H1 (cell line): ENCODE measurements at regions not wholly inside any gene's neighbourhood (a gene's known extent, or its start where the extent isn't known, plus 50 kb on each side); places are given as distances from the start of the nearest gene placed in this dataset.
A peak's percentile ranks its signal among the peaks of the same experiment; 100 is the strongest.

ENCODE experiments used
- CTCF ChIA-PET: fragments of 300-600 bp; sonication (Branson Sonifier 250); formaldehyde crosslinking; loops from one replicate; lab custom pipeline; 2021; ENCODE audit not compliant: partially characterized antibody; lab: Charles Lee
- POLR2A ChIA-PET: fragments of 300-600 bp; sonication (Branson Sonifier 250); formaldehyde crosslinking; loops from one replicate; lab custom pipeline; 2021; ENCODE audit warnings: inconsistent platforms; ENCODE audit not compliant: partially characterized antibody; lab: Charles Lee
- DNase-seq, 2 experiments: peaks; one replicate each; pipeline versions ENCODE4 v3.0.0 to v3.0.0-alpha.2; 2010 to 2022; ENCODE audit warnings: low spot score in 2 of 2, low read depth in 1 of 2, mixed read lengths in 1 of 2
- FAIRE-seq: peaks from 2 replicates; lab custom pipeline; 2011; peaks lifted over from hg19 to GRCh38; lab: Jason Lieb, UNC
- H2AFZ ChIP-seq: 2 replicates; pipeline ENCODE4 v1.8.1; 2012; ENCODE audit warnings: low read length, inconsistent platforms
- H2AK5ac ChIP-seq: 2 replicates; pipeline ENCODE4 v1.6.1; 2013; ENCODE audit warnings: low read depth, low read length
- H2BK120ac ChIP-seq: replicated peaks from 2 replicates; pipeline ENCODE3; 2013; ENCODE audit warnings: low read depth, low read length, inconsistent platforms
- H2BK12ac ChIP-seq: 2 replicates; pipeline ENCODE4 v1.6.1; 2013; ENCODE audit warnings: low read depth, low read length
- H2BK15ac ChIP-seq: 2 replicates; pipeline ENCODE4 v1.6.1; 2013; ENCODE audit warnings: low read length
- H2BK20ac ChIP-seq: 2 replicates; pipeline ENCODE4 v1.6.1; 2013; ENCODE audit warnings: low read length
- H2BK5ac ChIP-seq: 2 replicates; pipeline ENCODE4 v1.6.1; 2013; ENCODE audit warnings: low read depth, low read length
- H3K14ac ChIP-seq: 2 replicates; pipeline ENCODE4 v1.6.1; 2013; ENCODE audit warnings: inconsistent platforms; ENCODE audit not compliant: insufficient read length
- H3K18ac ChIP-seq: 2 replicates; pipeline ENCODE4 v1.6.1; 2013; ENCODE audit warnings: low read length; ENCODE audit errors: extremely low read depth
- H3K23ac ChIP-seq: 2 replicates; pipeline ENCODE4 v1.6.1; 2013; ENCODE audit warnings: inconsistent platforms; ENCODE audit not compliant: insufficient read length
- H3K23me2 ChIP-seq: 2 replicates; pipeline ENCODE4 v1.6.1; 2013; ENCODE audit warnings: low read depth, low read length
- H3K27ac ChIP-seq: 2 replicates; pipeline ENCODE4 v1.6.1; 2011; ENCODE audit warnings: low read depth, low read length, inconsistent platforms
- H3K27me3 ChIP-seq, 4 experiments: replicated peaks in 1 of 4; 1 replicate in 1 of 4; 2 replicates in 3 of 4; pipeline versions ENCODE4 v1.6.1 to v1.8.1; 2011 to 2013; ENCODE audit warnings: low read length in 3 of 4, mild to moderate bottlenecking in 3 of 4, inconsistent platforms in 2 of 4, mixed read lengths in 2 of 4, moderate library complexity in 1 of 4; ENCODE audit not compliant: control insufficient read depth in 3 of 4, insufficient read depth in 3 of 4; ENCODE audit errors: extremely low read depth in 1 of 4
- H3K36me3 ChIP-seq, 4 experiments: 2 replicates each; pipeline versions ENCODE4 v1.6.1 to v1.8.1; 2011 to 2013; ENCODE audit warnings: mild to moderate bottlenecking in 4 of 4, low read length in 3 of 4, moderate library complexity in 2 of 4, control low read depth in 1 of 4, inconsistent platforms in 1 of 4; ENCODE audit not compliant: insufficient read depth in 4 of 4, control insufficient read depth in 2 of 4
- H3K4ac ChIP-seq: replicated peaks from 2 replicates; pipeline ENCODE3; 2013; ENCODE audit warnings: low read length, low read depth, mixed read lengths, inconsistent platforms; ENCODE audit not compliant: insufficient read length
- H3K4me1 ChIP-seq, 4 experiments: replicated peaks in 1 of 4; 1 replicate in 1 of 4; 2 replicates in 3 of 4; pipeline versions ENCODE4 v1.6.1 to v1.8.1; 2011 to 2013; ENCODE audit warnings: low read length in 3 of 4, inconsistent platforms in 2 of 4, mixed read lengths in 1 of 4; ENCODE audit not compliant: insufficient read depth in 4 of 4, control insufficient read depth in 3 of 4
- H3K4me2 ChIP-seq, 2 experiments: 2 replicates each; pipeline versions ENCODE4 v1.6.1 to v1.8.1; 2011 to 2013; ENCODE audit warnings: low read depth in 2 of 2, low read length in 2 of 2, control low read depth in 1 of 2, inconsistent platforms in 1 of 2, mild to moderate bottlenecking in 1 of 2; ENCODE audit not compliant: insufficient read depth in 1 of 2
- H3K4me3 ChIP-seq, 4 experiments: fragments of 200-600, 300-600 bp in 1 of 4; sonication (generic), shearing (Covaris generic), sonication (Bioruptor Twin) in 1 of 4; 2 replicates each; pipeline versions ENCODE4 v1.5.1 to v1.8.1; 2011 to 2016; ENCODE audit warnings: low read length in 4 of 4, low read depth in 3 of 4, control low read depth in 2 of 4, inconsistent platforms in 2 of 4, mild to moderate bottlenecking in 2 of 4, mixed read lengths in 1 of 4, moderate library complexity in 1 of 4; ENCODE audit not compliant: insufficient read depth in 2 of 4; ENCODE audit errors: extremely low read depth in 1 of 4
- H3K56ac ChIP-seq: replicated peaks from 2 replicates; pipeline ENCODE3; 2013; ENCODE audit warnings: low read depth, mild to moderate bottlenecking, mixed read lengths, low read length, inconsistent platforms; ENCODE audit not compliant: insufficient read length
- H3K79me1 ChIP-seq: 2 replicates; pipeline ENCODE4 v1.6.1; 2013; ENCODE audit warnings: low read depth, low read length, control low read depth
- H3K79me2 ChIP-seq, 2 experiments: 2 replicates each; pipeline versions ENCODE4 v1.6.1 to v1.8.1; 2012 to 2013; ENCODE audit warnings: low read length in 2 of 2, mild to moderate bottlenecking in 2 of 2, inconsistent platforms in 1 of 2; ENCODE audit not compliant: insufficient read depth in 2 of 2, control insufficient read depth in 1 of 2
- H3K9ac ChIP-seq, 4 experiments: replicated peaks in 1 of 4; 1 replicate in 1 of 4; 2 replicates in 3 of 4; pipeline versions ENCODE4 v1.6.1 to v1.8.1; 2011 to 2013; ENCODE audit warnings: low read depth in 3 of 4, low read length in 3 of 4, control low read depth in 2 of 4, mild to moderate bottlenecking in 2 of 4, moderate library complexity in 2 of 4, inconsistent platforms in 1 of 4; ENCODE audit errors: extremely low read depth in 1 of 4
- H3K9me3 ChIP-seq, 2 experiments: 2 replicates each; pipeline versions ENCODE4 v1.6.1 to v1.8.1; 2012 to 2013; ENCODE audit warnings: mild to moderate bottlenecking in 2 of 2, moderate library complexity in 2 of 2, control low read depth in 1 of 2, inconsistent platforms in 1 of 2, low read depth in 1 of 2, low read length in 1 of 2, mixed read lengths in 1 of 2; ENCODE audit not compliant: insufficient read depth in 2 of 2
- H4K20me1 ChIP-seq, 2 experiments: replicated peaks in 1 of 2; 2 replicates each; pipeline versions ENCODE3 to v1.8.1; 2011 to 2013; ENCODE audit warnings: inconsistent platforms in 2 of 2, low read length in 2 of 2, mild to moderate bottlenecking in 1 of 2; ENCODE audit not compliant: insufficient read depth in 2 of 2, control insufficient read depth in 1 of 2
- H4K5ac ChIP-seq: 2 replicates; pipeline ENCODE4 v1.6.1; 2013; ENCODE audit warnings: low read length, low read depth, mixed read lengths, inconsistent platforms; ENCODE audit not compliant: insufficient read length
- H4K8ac ChIP-seq: 2 replicates; pipeline ENCODE4 v1.8.0; 2013; ENCODE audit warnings: mild to moderate bottlenecking, moderate library complexity, low read length, inconsistent platforms; ENCODE audit not compliant: insufficient read depth; ENCODE audit errors: extremely low read depth
- H4K91ac ChIP-seq: replicated peaks from 2 replicates; pipeline ENCODE3; 2013; ENCODE audit warnings: low read length, mixed read lengths, inconsistent platforms; ENCODE audit not compliant: insufficient read length
- ATF3 ChIP-seq: IDR thresholded peaks from 2 replicates; pipeline ENCODE4 v1.6.1; 2011; ENCODE audit warnings: low read depth, mild to moderate bottlenecking, low read length; ENCODE audit not compliant: insufficient read depth
- GTF2F1 ChIP-seq: IDR thresholded peaks from 2 replicates; pipeline ENCODE4 v1.6.1; 2012; ENCODE audit warnings: low read depth, low read length, improper control_type of control experiment, borderline replicate concordance
- KDM1A ChIP-seq: fragments of 200-600, 300-600 bp; sonication (generic); IDR thresholded peaks from 2 replicates; pipeline ENCODE4 v1.7.1; 2016; ENCODE audit warnings: mild to moderate bottlenecking, low read length, borderline replicate concordance
- RFX5 ChIP-seq: IDR thresholded peaks from 2 replicates; pipeline ENCODE4 v1.6.1; 2011; ENCODE audit warnings: low read depth, low read length, improper control_type of control experiment, borderline replicate concordance
- SAP30 ChIP-seq: fragments of 300-600 bp; sonication (generic); IDR thresholded peaks from 2 replicates; pipeline ENCODE4 v1.7.1; 2012; ENCODE audit warnings: low read length, moderate library complexity, mild to moderate bottlenecking, inconsistent platforms; ENCODE audit not compliant: insufficient read depth, insufficient replicate concordance
- SRF ChIP-seq: IDR thresholded peaks from 2 replicates; pipeline ENCODE4 v1.6.1; 2011; ENCODE audit warnings: mild to moderate bottlenecking, low read depth, low read length, moderate library complexity
- WGBS, 2 experiments: shearing (Covaris generic) in 1 of 2; methylation state at CpG; one replicate each; pipeline versions ENCODE4 v1.1.6 to v1.1.7; 2013 to 2015; ENCODE audit warnings: low lambda C conversion rate in 2 of 2, mixed read lengths in 2 of 2, inconsistent platforms in 1 of 2, low coverage in 1 of 2, missing lambda C conversion rate in 1 of 2; ENCODE audit not compliant: insufficient replicate concordance in 2 of 2, insufficient coverage in 1 of 2, insufficient read length in 1 of 2; ENCODE audit errors: extremely low coverage in 1 of 2, missing lambda C conversion rate in 1 of 2; 5-methylcytosine and 5-hydroxymethylcytosine counted together

GRCh38 chr20:1833216-1833615, 62.0 kb upstream of the SIRPA start:
- TF ChIP-seq SRF = no peak
- TF ChIP-seq SAP30 = no peak
- TF ChIP-seq KDM1A = peak; percentile 67; the same call in 1 of the 2 replicates
- TF ChIP-seq RFX5 = no peak
- TF ChIP-seq ATF3 = no peak
- TF ChIP-seq GTF2F1 = no peak
- TF ChIP-seq, all 59 proteins: peak for 1
- Histone ChIP-seq H3K56ac (no peak overlapping the region), H3K79me2 (no peaks in the 10 kb centered on the region), H2AK5ac (no peak overlapping the region), H2BK12ac (no peak overlapping the region), H4K20me1 (peaks cover 0 to 2% of the 10 kb centered on the region in 2 experiments), H4K8ac (no peak overlapping the region), H2BK20ac (no peak overlapping the region), H2BK15ac (no peak overlapping the region), H2BK120ac (no peak overlapping the region), H3K27me3 (no peaks in the 10 kb centered on the region; a peak in 1 of 7 replicates), H4K5ac (no peak overlapping the region), H3K23ac (no peak overlapping the region), H3K4ac (no peak overlapping the region), H3K18ac (no peak overlapping the region), H3K23me2 (no peaks in the 10 kb centered on the region; the same call in 1 of the 2 replicates), H3K9me3 (no peaks in the 10 kb centered on the region), H2AFZ (no peak overlapping the region), H3K79me1 (no peaks in the 10 kb centered on the region), H3K27ac (no peak overlapping the region), H2BK5ac (no peak overlapping the region), H3K4me3 (no peak overlapping the region), H3K9ac (no peak overlapping the region), H3K4me2 (no peak overlapping the region), H3K14ac (no peak overlapping the region), H4K91ac (peak overlapping the region; percentile 22), H3K4me1 (peaks cover 0 to under 1% (median 0%) of the 10 kb centered on the region in 4 experiments; a peak in 1 of 7 replicates), H3K36me3 (no peaks in the 10 kb centered on the region)
- DNase-seq (no peak), FAIRE-seq (no peak)
- CTCF ChIA-PET = interaction anchor here (1.4 to 2.1 kb wide), 2 partner anchors 31 to 324 kb away, joined by 3 to 5 read pairs; no protein-coding TSS in a partner anchor
- POLR2A ChIA-PET = interaction anchor here (1.2 to 2.0 kb wide), 2 partner anchors 14 to 31 kb away, joined by 4 read pairs; no protein-coding TSS in a partner anchor
- WGBS, 2 experiments = 86% methylated on average over 4 of the region's 4 CpGs; no CpG with 5 or more reads in 1 of the 2 experiments
